A673 (cell line): ENCODE measurements at regions not wholly inside any gene's neighbourhood (a gene's known extent, or its start where the extent isn't known, plus 50 kb on each side); places are given as distances from the start of the nearest gene placed in this dataset.

Experiments used
- EZH2 ChIP-seq: fragments of 200-600 bp; sonication (generic); IDR thresholded peaks from 2 replicates; pipeline ENCODE4 v1.6.1; 2017; ENCODE audit warnings: borderline replicate concordance, low read depth, mild to moderate bottlenecking, mixed read lengths, antibody characterized with exemption, low read length; ENCODE audit not compliant: poor library complexity, severe bottlenecking
- TF ChIP-seq, protein P1 (sequence below): fragments of 300-800, 200-600 bp; sonication (generic); conservative IDR thresholded peaks from 2 replicates; pipeline ENCODE4 v1.5.1; 2017; ENCODE audit warnings: low read depth, mild to moderate bottlenecking, antibody characterized with exemption, low read length, moderate library complexity, mixed read lengths

DNA sequence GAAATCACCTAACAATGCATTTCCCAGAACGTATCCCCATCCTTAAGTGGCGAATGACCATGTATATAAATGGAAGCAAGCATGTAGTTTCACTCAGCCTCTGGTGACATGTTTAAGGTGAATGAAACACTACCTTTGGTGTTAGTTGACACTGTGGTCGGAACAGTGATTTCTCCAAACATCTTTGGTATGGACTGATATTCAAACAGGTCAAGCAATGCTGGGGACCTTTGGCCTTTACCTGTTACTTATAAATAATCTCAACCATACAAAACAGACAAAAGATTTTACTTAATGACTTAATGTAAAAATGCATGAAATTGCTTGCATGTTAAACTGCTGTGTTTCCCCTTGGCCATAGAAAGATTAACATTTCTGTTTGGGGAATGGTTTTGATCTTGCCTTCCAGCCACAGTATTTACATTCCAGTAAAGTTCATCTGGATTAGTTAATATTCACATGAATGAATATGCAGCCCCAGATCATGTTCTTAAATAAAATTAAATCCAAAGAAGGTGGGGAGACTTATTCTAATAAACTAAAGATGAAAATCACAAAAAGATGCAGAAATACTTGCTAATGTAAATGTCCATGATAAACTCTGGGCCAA is 74.4 kb upstream of the HES1 start:
- TF ChIP-seq EZH2: no peak
- TF ChIP-seq, protein P1, sequence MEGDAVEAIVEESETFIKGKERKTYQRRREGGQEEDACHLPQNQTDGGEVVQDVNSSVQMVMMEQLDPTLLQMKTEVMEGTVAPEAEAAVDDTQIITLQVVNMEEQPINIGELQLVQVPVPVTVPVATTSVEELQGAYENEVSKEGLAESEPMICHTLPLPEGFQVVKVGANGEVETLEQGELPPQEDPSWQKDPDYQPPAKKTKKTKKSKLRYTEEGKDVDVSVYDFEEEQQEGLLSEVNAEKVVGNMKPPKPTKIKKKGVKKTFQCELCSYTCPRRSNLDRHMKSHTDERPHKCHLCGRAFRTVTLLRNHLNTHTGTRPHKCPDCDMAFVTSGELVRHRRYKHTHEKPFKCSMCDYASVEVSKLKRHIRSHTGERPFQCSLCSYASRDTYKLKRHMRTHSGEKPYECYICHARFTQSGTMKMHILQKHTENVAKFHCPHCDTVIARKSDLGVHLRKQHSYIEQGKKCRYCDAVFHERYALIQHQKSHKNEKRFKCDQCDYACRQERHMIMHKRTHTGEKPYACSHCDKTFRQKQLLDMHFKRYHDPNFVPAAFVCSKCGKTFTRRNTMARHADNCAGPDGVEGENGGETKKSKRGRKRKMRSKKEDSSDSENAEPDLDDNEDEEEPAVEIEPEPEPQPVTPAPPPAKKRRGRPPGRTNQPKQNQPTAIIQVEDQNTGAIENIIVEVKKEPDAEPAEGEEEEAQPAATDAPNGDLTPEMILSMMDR: no peak
